ENCODE measurements at regions not wholly inside any gene's neighbourhood (a gene's known extent, or its start where the extent isn't known, plus 50 kb on each side); places are given as distances from the start of the nearest gene placed in this dataset.
"Not testable (repeated sequence)": the region's sequence is repeated elsewhere in the genome, so short reads cannot be mapped to it uniquely, and the experiment has no call there.

- Mint-ChIP-seq H3K4me1 (no peaks in the 10 kb centered on the region), H3K27me3 (peaks cover 9% of the 10 kb centered on the region), H3K4me3 (no peak overlapping the region), H3K9me3 (no peaks in the 10 kb centered on the region), H3K36me3 (ENCODE audit: low read depth) (no peaks in the 10 kb centered on the region), H3K27ac (no peak overlapping the region)
- ATAC-seq (ENCODE audit: low read depth) (no peak), DNase-seq (no peak)
- TF ChIP-seq, protein P1, sequence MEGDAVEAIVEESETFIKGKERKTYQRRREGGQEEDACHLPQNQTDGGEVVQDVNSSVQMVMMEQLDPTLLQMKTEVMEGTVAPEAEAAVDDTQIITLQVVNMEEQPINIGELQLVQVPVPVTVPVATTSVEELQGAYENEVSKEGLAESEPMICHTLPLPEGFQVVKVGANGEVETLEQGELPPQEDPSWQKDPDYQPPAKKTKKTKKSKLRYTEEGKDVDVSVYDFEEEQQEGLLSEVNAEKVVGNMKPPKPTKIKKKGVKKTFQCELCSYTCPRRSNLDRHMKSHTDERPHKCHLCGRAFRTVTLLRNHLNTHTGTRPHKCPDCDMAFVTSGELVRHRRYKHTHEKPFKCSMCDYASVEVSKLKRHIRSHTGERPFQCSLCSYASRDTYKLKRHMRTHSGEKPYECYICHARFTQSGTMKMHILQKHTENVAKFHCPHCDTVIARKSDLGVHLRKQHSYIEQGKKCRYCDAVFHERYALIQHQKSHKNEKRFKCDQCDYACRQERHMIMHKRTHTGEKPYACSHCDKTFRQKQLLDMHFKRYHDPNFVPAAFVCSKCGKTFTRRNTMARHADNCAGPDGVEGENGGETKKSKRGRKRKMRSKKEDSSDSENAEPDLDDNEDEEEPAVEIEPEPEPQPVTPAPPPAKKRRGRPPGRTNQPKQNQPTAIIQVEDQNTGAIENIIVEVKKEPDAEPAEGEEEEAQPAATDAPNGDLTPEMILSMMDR (IDR thresholded peaks at IDR 0.05): no peak
- intact Hi-C loops (cut with micrococcal nuclease): no loop called here
- ChIA-PET POLR2A (no interaction called here), CTCF (no interaction called here)
Measured at GRCh38 chr7:8362723-8363369, 70.6 kb upstream of the NXPH1 start.

GRCh38 chr7:8363407-8364015 lies 69.9 kb upstream of the NXPH1 start:
- intact Hi-C loops (cut with micrococcal nuclease): no loop called here
- no peaks in the 10 kb centered on the region for H3K36me3 Mint-ChIP-seq (ENCODE audit: low read depth)

DNA sequence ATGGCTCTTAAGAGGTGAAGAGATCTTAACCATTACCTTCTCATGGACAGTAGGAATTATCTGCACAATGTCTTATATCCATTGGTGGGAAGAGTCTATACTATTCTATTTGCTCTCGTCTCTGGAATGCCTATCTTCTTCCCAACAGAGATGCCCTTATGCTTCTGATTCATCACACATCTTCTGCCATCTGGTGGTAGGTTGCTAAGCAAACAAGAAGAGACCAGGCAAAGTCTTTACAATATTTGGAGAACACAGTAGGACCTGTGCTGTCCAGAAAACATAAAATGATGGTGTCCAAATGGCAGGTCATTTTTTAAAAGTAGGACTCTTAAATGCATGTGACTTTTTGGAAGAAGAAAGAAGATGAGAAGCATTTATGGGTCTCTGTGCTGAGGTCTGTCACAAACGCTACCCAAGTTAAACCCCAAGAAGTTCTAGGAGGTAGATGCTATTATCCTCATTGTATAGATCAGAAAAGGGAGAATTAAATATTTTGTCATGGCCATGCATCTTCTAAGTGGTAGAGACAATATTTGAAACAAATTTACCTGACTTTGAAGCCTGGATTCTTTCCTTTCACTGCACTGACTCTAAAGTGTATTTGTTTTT lies 67.8 kb upstream of the NXPH1 start:
- ChIA-PET CTCF (no interaction called here), POLR2A (no interaction called here)
- Mint-ChIP-seq H3K4me3 (no peak overlapping the region), H3K4me1 (no peaks in the 10 kb centered on the region), H3K9me3 (peaks cover 2% of the 10 kb centered on the region), H3K27ac (no peak overlapping the region), H3K36me3 (ENCODE audit: low read depth) (no peaks in the 10 kb centered on the region), H3K27me3 (peaks cover 3% of the 10 kb centered on the region)
- DNase-seq: no peak
- TF ChIP-seq, protein P1 (IDR thresholded peaks at IDR 0.05): no peak
- no peak for ATAC-seq (ENCODE audit: low read depth)
- intact Hi-C loops (cut with micrococcal nuclease): no loop called here

More at GRCh38 chr7:8363407-8364015, 69.9 kb upstream of the NXPH1 start:
- Mint-ChIP-seq H3K27me3 (peaks cover 9% of the 10 kb centered on the region), H3K9me3 (peaks cover 2% of the 10 kb centered on the region), H3K27ac (no peak overlapping the region), H3K4me3 (no peak overlapping the region), H3K4me1 (no peaks in the 10 kb centered on the region)
- ATAC-seq (ENCODE audit: low read depth): no peak
- POLR2A ChIA-PET: no interaction called here
- no peak for DNase-seq
- CTCF ChIA-PET: no interaction called here
- TF ChIP-seq, protein P1 (IDR thresholded peaks at IDR 0.05): no peak

DNA sequence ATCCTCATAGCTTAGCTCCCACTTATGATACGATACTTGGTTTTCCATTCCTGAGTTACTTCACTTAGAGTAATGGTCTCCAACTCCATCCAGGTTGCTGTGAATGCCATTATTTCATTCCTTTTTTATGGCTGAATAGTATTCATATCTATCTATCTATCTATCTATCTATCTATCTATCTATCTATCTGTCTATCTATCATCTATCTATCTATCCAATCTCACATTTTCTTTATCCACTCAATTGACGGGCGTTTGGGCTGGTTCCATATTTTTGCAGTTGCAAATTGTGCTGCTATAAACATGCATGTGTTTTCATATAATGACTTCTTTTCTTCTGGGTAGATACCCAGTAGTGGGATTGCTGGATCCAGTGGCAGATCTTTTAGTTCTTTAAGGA lies 65.4 kb upstream of the NXPH1 start:
- CTCF ChIA-PET; H3K4me1 Mint-ChIP-seq; POLR2A ChIA-PET; H3K36me3 Mint-ChIP-seq (ENCODE audit: low read depth); ATAC-seq (ENCODE audit: low read depth); intact Hi-C loops (cut with micrococcal nuclease); H3K9me3 Mint-ChIP-seq; H3K4me3 Mint-ChIP-seq; DNase-seq; H3K27ac Mint-ChIP-seq; H3K27me3 Mint-ChIP-seq: not testable (repeated sequence)

- ATAC-seq (ENCODE audit: low read depth): no peak
- no peaks in the 10 kb centered on the region for H3K36me3 Mint-ChIP-seq (ENCODE audit: low read depth)
- peaks cover 4% of the 10 kb centered on the region for H3K9me3 Mint-ChIP-seq
- peaks cover 21% of the 10 kb centered on the region for H3K27me3 Mint-ChIP-seq
- TF ChIP-seq, protein P1 (IDR thresholded peaks at IDR 0.05): no peak
- H3K4me1 Mint-ChIP-seq: no peaks in the 10 kb centered on the region
- no peak for DNase-seq
- H3K27ac Mint-ChIP-seq: no peak overlapping the region
- CTCF ChIA-PET: no interaction called here
- intact Hi-C loops (cut with micrococcal nuclease): no loop called here
- POLR2A ChIA-PET: no interaction called here
- H3K4me3 Mint-ChIP-seq: no peak overlapping the region
Measured at GRCh38 chr7:8371742-8372141, 61.7 kb upstream of the NXPH1 start.

All from activated B cell treated with CpG ODN at 0.5 μM for 24 hours (primary cell).